Psoas muscle (tissue), 7 donors: ENCODE measurements at regions not wholly inside any gene's neighbourhood (a gene's known extent, or its start where the extent isn't known, plus 50 kb on each side); places are given as distances from the start of the nearest gene placed in this dataset.

Source experiments
- ATAC-seq, 4 donors: fragments of 200-7000 bp; cut with Tn5 transposase; one replicate each; pipeline ENCODE4 v1.9.1; 2020; ENCODE audit warnings: moderate library complexity in 3 of 4, mild to moderate bottlenecking in 2 of 4
- DNase-seq, 2 donors: peaks; one replicate each; pipeline ENCODE4 v3.0.0-alpha.2; 2020
- H3K27ac ChIP-seq: fragments of 200-600 bp; one replicate; pipeline ENCODE4 v1.8.0; 2022
- H3K27me3 ChIP-seq, 3 donors: fragments of 200-600 bp in 1 of 3; one replicate each; pipeline versions ENCODE4 v1.6.1 to v1.8.0; 2013 to 2022; ENCODE audit warnings: low read length in 2 of 3, mild to moderate bottlenecking in 2 of 3, moderate library complexity in 1 of 3; ENCODE audit not compliant: insufficient read depth in 3 of 3
- H3K36me3 ChIP-seq, 2 donors: fragments of 200-600 bp in 1 of 2; one replicate each; pipeline versions ENCODE4 v1.6.1 to v1.8.0; 2013 to 2022; ENCODE audit warnings: low read depth in 1 of 2, mild to moderate bottlenecking in 1 of 2, moderate library complexity in 1 of 2; ENCODE audit not compliant: insufficient read depth in 1 of 2
- H3K4me1 ChIP-seq: fragments of 200-600 bp; one replicate; pipeline ENCODE4 v1.8.0; 2022
- H3K4me3 ChIP-seq: fragments of 200-600 bp; one replicate; pipeline ENCODE4 v1.8.0; 2022; ENCODE audit warnings: mild to moderate bottlenecking
- H3K9me3 ChIP-seq: fragments of 200-600 bp; one replicate; pipeline ENCODE4 v1.8.0; 2022
- CTCF ChIP-seq: fragments of 200-600 bp; IDR thresholded peaks from one replicate; pipeline ENCODE4 v1.8.0; 2022; ENCODE audit warnings: antibody characterized with exemption
- WGBS, 3 donors: extraction: QIAGEN DNeasy Blood & Tissue Kit; methylation state at CpG; one replicate each; pipeline versions ENCODE4 v1.1.6 to v1.1.7; 2013; 5-methylcytosine and 5-hydroxymethylcytosine counted together
- intact Hi-C, 2 donors: fragments of 100-400 bp; cut with DNase I; formaldehyde crosslinking; loops; one replicate each; pipeline versions ENCODE4 v1.11.0 to v1.14.2; 2022
- donor health status: healthy with polysubstance abuse.
- donor health status: DM: no; HTN: no; CAD: no; lungs with moderate emphysema.
- donor health status: Bipolar disorder and iron deficiency.
- donor health status: healthy.
- donor health status: DM: yes; HTN: yes; CAD: no.
- donor health status: DM: no; HTN: no; CAD: no.
- donor health status: DM: yes; HTN: yes; CAD: no.

GRCh38 chr7:106179256-106179655, 67.1 kb upstream of the SYPL1 start:
- DNase-seq (no peak), ATAC-seq (no peak)
- peaks cover 28% of the 10 kb centered on the region for H3K4me1 ChIP-seq
- no peak for TF ChIP-seq CTCF
- intact Hi-C loops = loop anchor here (2.0 to 10.0 kb wide), 4 partner anchors 106 to 556 kb away; partner anchors contain the start of genes NAMPT (in 2 of the 2) and CCDC71L (in 1 of the 2)
- H3K27ac ChIP-seq = peak overlapping the region; percentile 78
- no peaks in the 10 kb centered on the region for H3K27me3 ChIP-seq
- H3K36me3 ChIP-seq = no peaks in the 10 kb centered on the region
- H3K4me3 ChIP-seq = no peak overlapping the region
- H3K9me3 ChIP-seq = no peaks in the 10 kb centered on the region
- 91 to 99% (median 97%) methylated on average over 4 of the region's 4 CpGs for WGBS, 3 donors

- Histone ChIP-seq H3K4me1 (peaks cover 28% of the 10 kb centered on the region), H3K27me3 (no peaks in the 10 kb centered on the region), H3K9me3 (no peaks in the 10 kb centered on the region), H3K36me3 (no peaks in the 10 kb centered on the region), H3K4me3 (no peak overlapping the region), H3K27ac (peak overlapping the region; percentile 78)
- intact Hi-C loops = loop anchor here (2.0 to 10.0 kb wide), 4 partner anchors 106 to 556 kb away; partner anchors contain the start of genes NAMPT (in 2 of the 2) and CCDC71L (in 1 of the 2)
- 93 to 96% (median 95%) methylated on average over 2 to 3 of the region's 3 CpGs for WGBS, 3 donors
- ATAC-seq (peak; percentile 50 to 73 (median 58)), DNase-seq (no peak)
- TF ChIP-seq CTCF = peak; percentile 27
These were observed 66.6 kb upstream of the SYPL1 start for GRCh38 chr7:106178593-106179134.

GRCh38 chr7:106177738-106178592, 65.9 kb upstream of the SYPL1 start:
- DNase-seq (peak; percentile 30 to 56), ATAC-seq (peak; percentile 75 to 91 (median 88))
- no peak overlapping the region for H3K4me3 ChIP-seq
- no peaks in the 10 kb centered on the region for H3K27me3 ChIP-seq
- TF ChIP-seq CTCF = no peak
- H3K36me3 ChIP-seq = no peaks in the 10 kb centered on the region
- intact Hi-C loops = loop anchor here (2.0 to 10.0 kb wide), 5 partner anchors 107 to 557 kb away; partner anchors contain the start of genes NAMPT (in 2 of the 2) and CCDC71L (in 1 of the 2)
- H3K27ac ChIP-seq = peak overlapping the region; percentile 78
- 28 to 43% (median 35%) methylated on average over 11 of the region's 11 CpGs for WGBS, 3 donors
- H3K9me3 ChIP-seq = no peaks in the 10 kb centered on the region
- peaks cover 28% of the 10 kb centered on the region for H3K4me1 ChIP-seq

- no peak for ATAC-seq
- Histone ChIP-seq H3K27me3 (no peaks in the 10 kb centered on the region), H3K36me3 (no peaks in the 10 kb centered on the region), H3K4me1 (peaks cover 28% of the 10 kb centered on the region), H3K27ac (peak overlapping the region; percentile 78), H3K9me3 (no peaks in the 10 kb centered on the region), H3K4me3 (no peak overlapping the region)
- intact Hi-C loops = loop anchor here (2.0 to 10.0 kb wide), 4 partner anchors 108 to 558 kb away; partner anchors contain the start of genes CCDC71L (in 1 of the 2) and NAMPT (in 1 of the 2)
- no peak for TF ChIP-seq CTCF
- WGBS, 3 donors = 79 to 85% (median 85%) methylated on average over 4 of the region's 4 CpGs
- DNase-seq = no peak
These were observed 65.2 kb upstream of the SYPL1 start for GRCh38 chr7:106177300-106177690.
